GM21423 (cell line): ENCODE measurements at regions not wholly inside any gene's neighbourhood (a gene's known extent, or its start where the extent isn't known, plus 50 kb on each side); places are given as distances from the start of the nearest gene placed in this dataset.

Experiments
- ATAC-seq: cut with Tn5 transposase; IDR thresholded peaks from one replicate; pipeline ENCODE4 v1.9.1; 2021; ENCODE audit warnings: mild to moderate bottlenecking, moderate library complexity; ENCODE audit not compliant: unreplicated experiment

- ATAC-seq: no peak
Measured at GRCh38 chr17:51486091-51486490, 225.7 kb downstream of the UTP18 start.

GRCh38 chr17:51486885-51487520 is 226.7 kb downstream of the UTP18 start:
- no peak for ATAC-seq

- ATAC-seq: no peak
Measured at GRCh38 chr17:51487947-51488346, 227.6 kb downstream of the UTP18 start.

GRCh38 chr17:51491416-51491815 is 231.1 kb downstream of the UTP18 start:
- ATAC-seq: no peak

- no peak for ATAC-seq
Measured at GRCh38 chr17:51493206-51493605, 232.9 kb downstream of the UTP18 start.

GRCh38 chr17:51496378-51496777 is 236.0 kb downstream of the UTP18 start:
- ATAC-seq: no peak

- ATAC-seq: no peak
Measured at GRCh38 chr17:51499897-51500296, 239.6 kb downstream of the UTP18 start.

- no peak for ATAC-seq
Measured at GRCh38 chr17:51500454-51500853, 240.1 kb downstream of the UTP18 start.

GRCh38 chr17:51505450-51505849 is 245.1 kb downstream of the UTP18 start:
- ATAC-seq: no peak

GRCh38 chr17:51507444-51507843 is 247.1 kb downstream of the UTP18 start:
- ATAC-seq: no peak

- no peak for ATAC-seq
Measured at GRCh38 chr17:51508048-51508447, 247.7 kb downstream of the UTP18 start.

GRCh38 chr17:51510940-51511339 is 250.6 kb downstream of the UTP18 start:
- ATAC-seq: no peak

GRCh38 chr17:51512220-51512907 is 252.0 kb downstream of the UTP18 start:
- ATAC-seq: no peak

- ATAC-seq: no peak
Measured at GRCh38 chr17:51516924-51517323, 256.6 kb downstream of the UTP18 start.

- no peak for ATAC-seq
Measured at GRCh38 chr17:51524524-51524923, 264.2 kb downstream of the UTP18 start.

GRCh38 chr17:51526507-51526906 is 266.2 kb downstream of the UTP18 start:
- no peak for ATAC-seq

- no peak for ATAC-seq
Measured at GRCh38 chr17:51527225-51527982, 267.1 kb downstream of the UTP18 start.

GRCh38 chr17:51528111-51528510 is 267.8 kb downstream of the UTP18 start:
- ATAC-seq: no peak

GRCh38 chr17:51533219-51533618 is 272.9 kb downstream of the UTP18 start:
- no peak for ATAC-seq

GRCh38 chr17:51533821-51534220 is 273.5 kb downstream of the UTP18 start:
- no peak for ATAC-seq

GRCh38 chr17:51536627-51537026 is 276.3 kb downstream of the UTP18 start:
- ATAC-seq: no peak

- ATAC-seq: no peak
Measured at GRCh38 chr17:51537996-51538550, 277.7 kb downstream of the UTP18 start.
